Activated CD4-positive, alpha-beta T cell treated with anti-CD3 and anti-CD28 coated beads, Interleukin-2, amount 10 ng/mL, durations not matched to agents 24 days and 14 days (primary cell): ENCODE measurements at regions not wholly inside any gene's neighbourhood (a gene's known extent, or its start where the extent isn't known, plus 50 kb on each side); places are given as distances from the start of the nearest gene placed in this dataset.
"Not testable (repeated sequence)": the region's sequence is repeated elsewhere in the genome, so short reads cannot be mapped to it uniquely, and the experiment has no call there.

ENCODE experiments used
- DNase-seq: peaks from one replicate; pipeline ENCODE4 v3.0.0; 2022
- H3K27ac Mint-ChIP-seq: one replicate; pipeline ENCODE4 v1.8.0; 2022; ENCODE audit warnings: mild to moderate bottlenecking, mixed read lengths
- H3K27me3 Mint-ChIP-seq: one replicate; pipeline ENCODE4 v1.8.0; 2022; ENCODE audit warnings: mixed read lengths
- H3K36me3 Mint-ChIP-seq: one replicate; pipeline ENCODE4 v1.8.0; 2022; ENCODE audit warnings: low read depth, mild to moderate bottlenecking, mixed read lengths
- H3K4me1 Mint-ChIP-seq: one replicate; pipeline ENCODE4 v1.8.0; 2021; ENCODE audit warnings: mixed read lengths
- H3K4me3 Mint-ChIP-seq: one replicate; pipeline ENCODE4 v1.8.0; 2022; ENCODE audit warnings: mild to moderate bottlenecking, moderate library complexity, mixed read lengths
- H3K9me3 Mint-ChIP-seq: one replicate; pipeline ENCODE4 v1.8.0; 2021; ENCODE audit warnings: mixed read lengths
- intact Hi-C: fragments of 100-400 bp; cut with micrococcal nuclease; formaldehyde crosslinking; loops from one replicate; pipeline ENCODE4 v1.15.1; 2023

DNA sequence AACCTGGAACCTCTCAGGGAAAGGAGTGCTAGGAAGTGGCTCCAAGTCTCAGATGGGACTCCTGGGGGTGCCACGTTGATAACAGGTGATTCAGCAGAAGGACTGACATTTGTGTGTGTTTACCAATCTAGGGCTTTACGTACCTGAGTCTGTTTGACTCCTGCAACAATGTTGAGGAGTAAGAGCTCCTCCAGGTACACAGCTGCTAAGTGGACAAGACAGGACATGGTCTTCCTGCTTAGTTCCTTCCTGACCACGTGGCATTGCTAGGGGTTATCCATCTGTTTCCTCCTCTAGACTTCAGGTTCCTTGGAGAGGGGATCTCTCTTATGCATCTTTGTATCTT lies 164.5 kb upstream of the SLC24A3 start:
- no peak for DNase-seq
- Mint-ChIP-seq H3K4me1 (no peaks in the 10 kb centered on the region), H3K36me3 (no peaks in the 10 kb centered on the region), H3K9me3 (no peaks in the 10 kb centered on the region), H3K27me3 (no peaks in the 10 kb centered on the region), H3K4me3 (no peak overlapping the region), H3K27ac (no peak overlapping the region)
- intact Hi-C loops, result no loop called here

GRCh38 chr20:19048995-19049501 lies 163.4 kb upstream of the SLC24A3 start:
- no peaks in the 10 kb centered on the region for H3K36me3 Mint-ChIP-seq
- no peak for DNase-seq
- no peaks in the 10 kb centered on the region for H3K27me3 Mint-ChIP-seq
- H3K27ac Mint-ChIP-seq, result no peak overlapping the region
- H3K9me3 Mint-ChIP-seq, result no peaks in the 10 kb centered on the region
- intact Hi-C loops, result no loop called here
- no peaks in the 10 kb centered on the region for H3K4me1 Mint-ChIP-seq
- no peak overlapping the region for H3K4me3 Mint-ChIP-seq

DNA sequence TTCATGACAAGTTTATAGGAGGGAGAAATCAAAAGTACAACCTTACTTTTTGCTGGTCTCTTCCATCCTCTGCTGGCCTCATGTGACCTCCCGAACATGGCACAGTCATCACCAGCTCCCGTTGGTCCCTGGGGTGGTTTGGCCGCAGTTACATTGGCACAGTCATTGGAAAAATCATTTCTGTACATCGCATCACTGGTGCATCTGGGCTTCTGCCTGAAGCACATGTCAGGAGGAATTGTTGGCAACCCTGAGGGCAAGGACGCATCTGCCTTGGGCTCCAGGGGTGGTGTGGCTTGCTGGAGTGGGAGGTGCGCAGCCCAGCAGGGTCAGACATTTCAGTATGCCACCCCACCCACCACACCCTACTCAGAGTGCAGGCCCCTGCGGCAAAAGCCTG lies 162.9 kb upstream of the SLC24A3 start:
- no peak overlapping the region for H3K27ac Mint-ChIP-seq
- no peaks in the 10 kb centered on the region for H3K9me3 Mint-ChIP-seq
- intact Hi-C loops, result no loop called here
- H3K4me1 Mint-ChIP-seq, result no peaks in the 10 kb centered on the region
- H3K36me3 Mint-ChIP-seq, result no peaks in the 10 kb centered on the region
- no peak for DNase-seq
- no peaks in the 10 kb centered on the region for H3K27me3 Mint-ChIP-seq
- no peak overlapping the region for H3K4me3 Mint-ChIP-seq

DNA sequence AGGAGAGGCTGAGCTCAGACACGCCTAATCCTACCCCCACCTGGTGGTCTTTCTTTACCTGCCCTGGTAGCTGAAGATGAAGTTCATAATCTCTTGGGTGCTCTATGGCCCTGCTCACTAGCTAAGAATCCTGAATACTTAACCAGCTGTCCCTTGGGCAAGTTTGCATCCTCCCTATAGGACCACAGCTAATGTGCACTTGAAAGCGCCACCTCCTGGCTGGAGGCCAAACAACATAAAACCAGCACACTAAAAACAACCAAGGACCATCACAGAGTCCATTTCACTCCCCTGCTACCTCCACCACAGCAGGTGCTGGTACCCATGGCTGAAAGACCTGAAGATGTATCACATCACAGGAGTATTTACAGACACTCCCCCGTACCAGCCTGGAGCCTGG lies 155.5 kb upstream of the SLC24A3 start:
- Mint-ChIP-seq H3K27me3 (no peaks in the 10 kb centered on the region), H3K9me3 (peaks cover 11% of the 10 kb centered on the region), H3K4me3 (no peak overlapping the region), H3K27ac (no peak overlapping the region), H3K4me1 (no peaks in the 10 kb centered on the region), H3K36me3 (no peaks in the 10 kb centered on the region)
- intact Hi-C loops, result loop anchor here (5.0 kb wide), 1 partner anchor 645 kb away; no protein-coding TSS in a partner anchor
- DNase-seq, result peak; percentile 59

GRCh38 chr20:19064788-19065187 lies 147.7 kb upstream of the SLC24A3 start:
- H3K27me3 Mint-ChIP-seq, H3K27ac Mint-ChIP-seq, DNase-seq, H3K4me1 Mint-ChIP-seq, intact Hi-C loops, H3K36me3 Mint-ChIP-seq, H3K4me3 Mint-ChIP-seq: not testable (repeated sequence)
- H3K9me3 Mint-ChIP-seq, result peaks cover 24% of the 10 kb centered on the region

DNA sequence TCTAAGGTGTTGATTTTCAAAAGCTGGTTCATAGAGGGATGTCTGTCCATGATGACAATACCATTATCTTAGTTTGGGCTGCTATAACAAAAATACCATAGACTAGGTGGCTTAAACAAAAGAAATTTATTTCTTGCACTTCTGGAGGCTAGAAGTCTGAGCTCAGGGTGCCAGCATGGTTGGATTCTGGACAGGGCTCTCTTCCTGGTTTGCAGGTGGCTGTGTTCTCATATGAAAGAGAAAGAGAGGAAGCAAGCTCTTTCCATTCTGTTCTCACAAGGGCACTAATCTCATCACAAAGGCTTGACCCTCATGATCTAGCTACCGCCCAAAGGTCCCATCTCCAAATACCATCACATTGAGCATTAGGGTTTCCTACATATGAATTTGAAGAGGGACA lies 144.5 kb upstream of the SLC24A3 start:
- H3K4me1 Mint-ChIP-seq, result no peaks in the 10 kb centered on the region
- intact Hi-C loops, result no loop called here
- H3K27me3 Mint-ChIP-seq, result no peaks in the 10 kb centered on the region
- peaks cover 17% of the 10 kb centered on the region for H3K9me3 Mint-ChIP-seq
- no peak overlapping the region for H3K27ac Mint-ChIP-seq
- no peak overlapping the region for H3K4me3 Mint-ChIP-seq
- no peak for DNase-seq
- H3K36me3 Mint-ChIP-seq, result no peaks in the 10 kb centered on the region

- H3K9me3 Mint-ChIP-seq, result peaks cover 5% of the 10 kb centered on the region
- DNase-seq, result no peak
- intact Hi-C loops, result no loop called here
Measured at GRCh38 chr20:19070026-19070425, 142.4 kb upstream of the SLC24A3 start.

DNA sequence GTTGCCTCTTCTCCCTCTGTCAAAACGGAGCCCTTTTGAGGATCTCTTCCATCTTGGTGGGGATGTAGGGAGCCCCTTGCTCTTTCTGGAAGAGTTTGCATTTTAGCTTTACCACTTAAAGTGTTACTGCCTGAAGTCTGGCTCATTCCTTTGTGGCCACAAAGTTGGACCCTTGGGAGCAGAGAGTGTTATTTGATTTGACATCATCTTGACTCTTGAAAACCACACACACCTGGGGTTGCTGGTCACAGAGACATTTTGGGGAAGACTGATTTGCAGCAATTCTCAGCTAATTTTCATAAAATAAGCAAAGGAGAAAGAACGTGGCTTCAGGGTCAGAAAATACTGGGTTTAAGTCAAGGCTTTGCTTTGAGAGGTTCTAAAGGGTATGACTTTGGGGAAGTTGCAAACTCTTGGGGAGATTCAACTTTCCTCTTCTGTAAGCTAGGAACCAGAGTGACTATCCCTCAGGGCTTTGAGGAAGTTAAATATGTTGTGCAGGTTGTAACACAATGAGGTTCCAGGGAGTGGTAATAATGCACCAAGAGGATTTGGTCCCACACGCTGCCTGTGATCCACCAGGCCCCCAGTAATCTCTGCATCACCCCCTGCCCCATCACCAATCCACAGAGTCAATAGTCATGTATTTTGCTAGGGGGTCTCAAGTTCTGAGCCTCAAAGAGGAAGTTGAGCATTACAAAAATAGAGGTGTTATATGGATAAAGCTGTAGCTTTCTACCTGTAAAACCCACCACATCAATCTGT lies 141.6 kb upstream of the SLC24A3 start:
- DNase-seq, result no peak
- H3K9me3 Mint-ChIP-seq, result peaks cover 5% of the 10 kb centered on the region
- H3K4me3 Mint-ChIP-seq, result no peak overlapping the region
- peaks cover 3% of the 10 kb centered on the region for H3K4me1 Mint-ChIP-seq
- H3K36me3 Mint-ChIP-seq, result no peaks in the 10 kb centered on the region
- no peaks in the 10 kb centered on the region for H3K27me3 Mint-ChIP-seq
- no peak overlapping the region for H3K27ac Mint-ChIP-seq
- intact Hi-C loops, result no loop called here

More at GRCh38 chr20:19070026-19070425, 142.4 kb upstream of the SLC24A3 start:
- H3K4me1 Mint-ChIP-seq, result peaks cover 3% of the 10 kb centered on the region
- no peaks in the 10 kb centered on the region for H3K27me3 Mint-ChIP-seq
- no peaks in the 10 kb centered on the region for H3K36me3 Mint-ChIP-seq
- no peak overlapping the region for H3K27ac Mint-ChIP-seq
- H3K4me3 Mint-ChIP-seq, result no peak overlapping the region

DNA sequence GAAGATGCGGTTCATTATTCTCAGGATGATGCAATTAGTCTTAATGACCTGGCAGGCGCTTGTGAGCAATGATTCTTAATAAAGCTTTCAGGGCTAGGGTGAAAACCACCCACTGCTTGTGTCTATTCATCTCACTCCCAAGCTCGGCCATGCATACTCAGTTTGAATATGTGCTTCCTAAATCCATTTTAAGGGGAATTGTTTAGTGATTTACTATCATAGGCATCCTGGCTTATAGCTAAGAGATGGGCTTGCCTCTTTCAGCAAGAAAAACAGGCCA lies 141.1 kb upstream of the SLC24A3 start:
- peaks cover 3% of the 10 kb centered on the region for H3K4me1 Mint-ChIP-seq
- intact Hi-C loops, result no loop called here
- H3K27me3 Mint-ChIP-seq, result no peaks in the 10 kb centered on the region
- no peaks in the 10 kb centered on the region for H3K36me3 Mint-ChIP-seq
- H3K4me3 Mint-ChIP-seq, result no peak overlapping the region
- peaks cover 5% of the 10 kb centered on the region for H3K9me3 Mint-ChIP-seq
- H3K27ac Mint-ChIP-seq, result no peak overlapping the region
- DNase-seq, result no peak

- H3K27ac Mint-ChIP-seq, result no peak overlapping the region
- peaks cover 5% of the 10 kb centered on the region for H3K9me3 Mint-ChIP-seq
- no peak for DNase-seq
Measured at GRCh38 chr20:19071902-19072498, 140.4 kb upstream of the SLC24A3 start.

DNA sequence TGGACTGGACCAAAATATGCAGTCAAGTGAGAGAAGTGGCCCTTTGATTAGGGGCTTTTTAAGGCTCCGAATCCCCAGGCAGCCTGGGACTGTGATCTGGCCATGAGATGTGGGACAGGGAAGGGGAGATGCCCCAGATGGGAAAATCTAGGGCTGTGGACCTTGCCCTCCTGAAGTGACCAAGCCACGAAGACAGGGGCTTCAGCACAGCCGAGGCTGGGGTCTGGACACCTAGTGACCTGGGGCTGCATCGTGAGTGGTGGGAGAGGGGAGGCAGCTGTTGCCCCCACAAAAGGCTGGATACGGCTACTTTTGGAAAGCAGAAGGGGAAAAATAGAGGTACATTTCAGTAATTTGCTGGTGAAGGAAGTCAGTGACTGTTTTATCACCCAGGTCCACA lies 139.5 kb upstream of the SLC24A3 start:
- no peak overlapping the region for H3K4me3 Mint-ChIP-seq
- intact Hi-C loops, result no loop called here
- H3K27ac Mint-ChIP-seq, result no peak overlapping the region
- no peaks in the 10 kb centered on the region for H3K27me3 Mint-ChIP-seq
- no peak for DNase-seq
- H3K4me1 Mint-ChIP-seq, result peaks cover 3% of the 10 kb centered on the region
- H3K36me3 Mint-ChIP-seq, result no peaks in the 10 kb centered on the region
- peaks cover 5% of the 10 kb centered on the region for H3K9me3 Mint-ChIP-seq

More at GRCh38 chr20:19071902-19072498, 140.4 kb upstream of the SLC24A3 start:
- Mint-ChIP-seq H3K4me3 (no peak overlapping the region), H3K4me1 (peaks cover 3% of the 10 kb centered on the region), H3K36me3 (no peaks in the 10 kb centered on the region), H3K27me3 (no peaks in the 10 kb centered on the region)
- intact Hi-C loops, result no loop called here

DNA sequence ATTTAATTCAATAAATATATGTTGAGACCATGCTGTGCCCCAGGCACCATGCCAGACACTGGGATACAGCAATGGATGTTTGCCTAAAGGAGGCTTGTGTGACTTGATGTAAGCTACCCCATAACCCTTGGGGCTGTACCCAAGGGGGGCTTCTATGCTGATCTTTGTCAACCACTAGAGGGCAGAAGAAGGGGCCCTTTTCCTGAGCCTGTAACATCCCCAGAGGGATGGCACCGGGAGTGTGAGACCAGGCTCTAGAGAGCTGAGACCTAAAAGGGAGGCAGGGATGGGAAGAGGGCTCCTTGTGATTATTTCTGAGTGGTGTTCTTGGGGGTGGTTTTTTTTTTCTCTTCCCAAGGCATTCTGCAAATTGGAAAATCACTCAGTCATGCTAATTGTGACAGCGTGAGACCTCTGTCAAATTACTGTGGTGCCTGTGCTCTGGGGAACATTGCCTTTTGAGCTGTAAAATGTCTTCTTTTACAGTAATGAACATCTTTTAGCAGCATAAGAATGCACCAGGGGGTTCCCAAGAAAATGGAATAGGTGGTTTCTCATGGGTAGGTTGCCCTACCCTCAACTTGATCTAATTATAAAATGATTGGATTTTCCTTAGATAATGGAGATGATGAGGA lies 138.7 kb upstream of the SLC24A3 start:
- intact Hi-C loops, result no loop called here
- H3K4me3 Mint-ChIP-seq, result no peak overlapping the region
- no peaks in the 10 kb centered on the region for H3K36me3 Mint-ChIP-seq
- peaks cover 3% of the 10 kb centered on the region for H3K4me1 Mint-ChIP-seq
- H3K27me3 Mint-ChIP-seq, result no peaks in the 10 kb centered on the region
- peaks cover 2% of the 10 kb centered on the region for H3K9me3 Mint-ChIP-seq
- no peak for DNase-seq
- no peak overlapping the region for H3K27ac Mint-ChIP-seq

DNA sequence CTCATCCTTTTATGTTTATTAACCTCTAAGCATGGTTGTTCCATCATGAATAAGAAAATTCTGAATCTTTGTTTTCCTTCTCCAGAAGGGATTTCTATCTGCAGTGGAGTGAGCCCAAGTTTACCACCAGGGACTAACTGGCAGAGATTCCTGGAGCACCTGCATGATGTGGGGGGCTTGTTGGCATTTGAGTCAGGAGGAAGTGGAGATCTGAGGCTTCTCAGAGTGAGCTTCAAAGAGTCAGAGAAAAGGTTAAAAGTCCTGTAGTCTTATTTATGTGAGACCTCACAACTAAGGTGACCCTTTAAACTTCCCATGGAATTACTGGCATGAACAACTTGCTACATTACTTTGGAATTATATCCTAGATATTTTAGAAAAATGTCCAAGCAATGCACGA lies 138.1 kb upstream of the SLC24A3 start:
- H3K9me3 Mint-ChIP-seq, result no peaks in the 10 kb centered on the region
- no peak for DNase-seq
- no peaks in the 10 kb centered on the region for H3K36me3 Mint-ChIP-seq
- H3K4me1 Mint-ChIP-seq, result peaks cover 3% of the 10 kb centered on the region
- no peak overlapping the region for H3K4me3 Mint-ChIP-seq
- intact Hi-C loops, result no loop called here
- H3K27ac Mint-ChIP-seq, result no peak overlapping the region
- H3K27me3 Mint-ChIP-seq, result no peaks in the 10 kb centered on the region

DNA sequence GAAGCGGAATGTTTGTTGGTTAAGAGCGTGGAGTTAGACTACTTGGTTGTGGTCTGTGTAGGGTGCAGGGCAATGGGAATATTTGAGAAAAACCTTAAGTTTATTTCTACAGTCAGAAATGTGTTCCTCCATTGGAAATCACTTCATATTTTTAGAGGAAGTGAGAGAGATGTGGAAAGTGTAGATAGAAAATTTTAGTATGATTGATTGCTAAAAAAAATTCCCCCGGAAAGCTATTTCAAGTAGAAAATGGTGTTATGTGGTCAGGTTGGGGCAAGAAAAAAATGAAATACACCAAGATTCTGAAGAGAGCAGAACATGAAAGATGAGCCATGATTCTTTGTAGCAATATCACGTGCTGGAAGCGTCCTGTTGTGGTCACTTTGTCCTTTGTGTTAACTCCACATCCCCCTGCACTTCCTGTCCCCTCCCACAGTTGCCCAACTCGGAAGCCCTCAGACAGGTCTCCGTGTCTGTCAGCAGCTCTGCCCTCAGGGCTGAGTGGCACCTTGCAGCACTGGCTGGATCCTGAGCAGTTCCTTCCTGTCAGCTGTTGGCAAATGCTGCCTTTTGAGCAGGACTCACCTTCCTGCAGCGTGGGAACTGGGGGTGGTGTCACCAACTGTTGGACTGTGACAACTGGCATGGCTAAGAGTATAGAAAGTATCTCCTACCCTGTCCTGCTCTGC lies 137.5 kb upstream of the SLC24A3 start:
- no peaks in the 10 kb centered on the region for H3K9me3 Mint-ChIP-seq
- no peak overlapping the region for H3K4me3 Mint-ChIP-seq
- H3K36me3 Mint-ChIP-seq, result no peaks in the 10 kb centered on the region
- no peak for DNase-seq
- intact Hi-C loops, result no loop called here
- peaks cover 3% of the 10 kb centered on the region for H3K4me1 Mint-ChIP-seq
- no peaks in the 10 kb centered on the region for H3K27me3 Mint-ChIP-seq
- H3K27ac Mint-ChIP-seq, result no peak overlapping the region
